WTC11 (cell line): ENCODE measurements at regions not wholly inside any gene's neighbourhood (a gene's known extent, or its start where the extent isn't known, plus 50 kb on each side); places are given as distances from the start of the nearest gene placed in this dataset.

Experiments
- ESRRA ChIP-seq: sonication (generic); formaldehyde crosslinking; IDR thresholded peaks from 2 replicates; pipeline ENCODE4 v1.8.1; 2022; ENCODE audit warnings: mild to moderate bottlenecking, missing genetic modification reagents, borderline replicate concordance
- HMGA2 ChIP-seq: fragments of 250-450 bp; sonication (Bioruptor Pico); IDR thresholded peaks from 2 replicates; pipeline ENCODE4 v1.4.0; 2021; ENCODE audit warnings: mild to moderate bottlenecking, moderate library complexity
- TF ChIP-seq, protein P1 (sequence below): fragments of 200-600 bp; IDR thresholded peaks from 2 replicates; pipeline ENCODE4 v1.8.0; 2022; ENCODE audit warnings: antibody characterized with exemption
- TF ChIP-seq, protein P2 (sequence below): sonication (generic); formaldehyde crosslinking; IDR thresholded peaks from 2 replicates; pipeline ENCODE4 v1.8.1; 2023; ENCODE audit warnings: mild to moderate bottlenecking, missing genetic modification reagents, moderate library complexity

DNA sequence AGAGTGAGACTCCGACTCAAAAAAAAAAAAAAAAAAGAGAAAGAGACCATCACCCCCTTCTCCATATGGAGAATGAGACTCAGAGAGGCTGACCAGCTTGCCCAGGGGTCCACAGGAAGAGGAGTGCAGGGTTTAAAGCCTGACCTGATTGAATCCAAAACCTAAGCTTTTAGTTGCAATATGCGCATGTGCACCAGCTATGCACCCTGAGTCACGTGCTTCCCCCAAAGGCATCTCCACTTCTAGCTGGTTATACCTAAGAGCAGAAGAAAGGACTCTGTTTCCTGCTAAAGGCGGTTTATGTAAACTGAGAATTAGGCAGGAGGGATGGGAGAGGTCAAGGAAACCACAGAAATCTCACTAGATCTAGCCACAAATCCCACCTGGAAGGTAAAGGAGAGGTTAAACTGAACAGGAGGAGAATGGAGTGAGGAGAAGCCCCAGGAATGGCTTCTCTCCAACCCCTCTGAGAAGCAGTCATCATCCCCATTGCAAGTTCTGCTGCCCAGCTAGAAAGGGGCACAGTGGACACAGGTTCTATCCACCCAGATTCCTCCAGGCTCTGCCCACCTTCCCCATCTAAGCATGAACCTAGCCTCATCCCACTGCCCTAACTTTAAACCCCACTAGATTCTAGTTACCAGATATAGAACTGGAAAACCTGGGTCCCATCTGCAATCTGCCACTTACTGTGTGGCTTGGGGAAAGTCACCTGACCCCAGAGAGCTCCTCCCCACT lies 171.3 kb downstream of the ACTL7B start:
- TF ChIP-seq, protein P1, sequence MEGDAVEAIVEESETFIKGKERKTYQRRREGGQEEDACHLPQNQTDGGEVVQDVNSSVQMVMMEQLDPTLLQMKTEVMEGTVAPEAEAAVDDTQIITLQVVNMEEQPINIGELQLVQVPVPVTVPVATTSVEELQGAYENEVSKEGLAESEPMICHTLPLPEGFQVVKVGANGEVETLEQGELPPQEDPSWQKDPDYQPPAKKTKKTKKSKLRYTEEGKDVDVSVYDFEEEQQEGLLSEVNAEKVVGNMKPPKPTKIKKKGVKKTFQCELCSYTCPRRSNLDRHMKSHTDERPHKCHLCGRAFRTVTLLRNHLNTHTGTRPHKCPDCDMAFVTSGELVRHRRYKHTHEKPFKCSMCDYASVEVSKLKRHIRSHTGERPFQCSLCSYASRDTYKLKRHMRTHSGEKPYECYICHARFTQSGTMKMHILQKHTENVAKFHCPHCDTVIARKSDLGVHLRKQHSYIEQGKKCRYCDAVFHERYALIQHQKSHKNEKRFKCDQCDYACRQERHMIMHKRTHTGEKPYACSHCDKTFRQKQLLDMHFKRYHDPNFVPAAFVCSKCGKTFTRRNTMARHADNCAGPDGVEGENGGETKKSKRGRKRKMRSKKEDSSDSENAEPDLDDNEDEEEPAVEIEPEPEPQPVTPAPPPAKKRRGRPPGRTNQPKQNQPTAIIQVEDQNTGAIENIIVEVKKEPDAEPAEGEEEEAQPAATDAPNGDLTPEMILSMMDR, result no peak
- TF ChIP-seq, protein P2, sequence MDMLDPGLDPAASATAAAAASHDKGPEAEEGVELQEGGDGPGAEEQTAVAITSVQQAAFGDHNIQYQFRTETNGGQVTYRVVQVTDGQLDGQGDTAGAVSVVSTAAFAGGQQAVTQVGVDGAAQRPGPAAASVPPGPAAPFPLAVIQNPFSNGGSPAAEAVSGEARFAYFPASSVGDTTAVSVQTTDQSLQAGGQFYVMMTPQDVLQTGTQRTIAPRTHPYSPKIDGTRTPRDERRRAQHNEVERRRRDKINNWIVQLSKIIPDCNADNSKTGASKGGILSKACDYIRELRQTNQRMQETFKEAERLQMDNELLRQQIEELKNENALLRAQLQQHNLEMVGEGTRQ (CRISPR knock-in tag), result no peak
- TF ChIP-seq ESRRA (CRISPR knock-in tag) (no peak), HMGA2 (CRISPR knock-in tag) (no peak)
